Colonic mucosa (tissue), 4 donors: ENCODE measurements at regions not wholly inside any gene's neighbourhood (a gene's known extent, or its start where the extent isn't known, plus 50 kb on each side); places are given as distances from the start of the nearest gene placed in this dataset.

Experiments used
- DNase-seq: peaks from one replicate; pipeline ENCODE4 v3.0.0-alpha.2; 2020
- H3K27ac ChIP-seq: fragments of 200-600 bp; one replicate; pipeline ENCODE4 v1.8.0; 2021
- H3K27me3 ChIP-seq: fragments of 200-600 bp; one replicate; pipeline ENCODE4 v1.8.0; 2021
- H3K36me3 ChIP-seq: fragments of 200-600 bp; one replicate; pipeline ENCODE4 v1.8.0; 2021
- H3K4me1 ChIP-seq: fragments of 200-600 bp; one replicate; pipeline ENCODE4 v1.8.0; 2021; ENCODE audit warnings: mild to moderate bottlenecking
- H3K4me3 ChIP-seq: fragments of 200-600 bp; one replicate; pipeline ENCODE4 v1.8.0; 2021
- H3K9ac ChIP-seq, 2 donors: one replicate each; pipeline ENCODE4 v1.7.0; 2013; ENCODE audit warnings: control low read depth in 2 of 2, low read depth in 2 of 2, low read length in 2 of 2
- H3K9me3 ChIP-seq: fragments of 200-600 bp; one replicate; pipeline ENCODE4 v1.8.0; 2021
- CTCF ChIP-seq: fragments of 200-600 bp; IDR thresholded peaks from one replicate; pipeline ENCODE4 v1.8.0; 2022; ENCODE audit warnings: antibody characterized with exemption, mild to moderate bottlenecking
- intact Hi-C: fragments of 100-400 bp; cut with DNase I; formaldehyde crosslinking; loops from one replicate; pipeline ENCODE4 v1.14.1; 2022
- donor health status: healthy.
- donor health status: DM: no; HTN: no; CAD: no.
- donor health status: DM: no; HTN: no; CAD: no.

GRCh38 chr1:67632356-67632755 lies 52.6 kb upstream of the GADD45A start:
- Histone ChIP-seq H3K27ac (peak overlapping the region; percentile 72), H3K9ac (peak overlapping the region in 1 of 2 donors; percentile 76), H3K9me3 (no peaks in the 10 kb centered on the region), H3K36me3 (no peaks in the 10 kb centered on the region), H3K4me3 (no peak overlapping the region), H3K4me1 (peaks cover 8% of the 10 kb centered on the region), H3K27me3 (no peaks in the 10 kb centered on the region)
- no peak for DNase-seq
- intact Hi-C loops = no loop called here
- no peak for TF ChIP-seq CTCF

GRCh38 chr1:67632811-67633655 lies 52.0 kb upstream of the GADD45A start:
- H3K27ac ChIP-seq = peak overlapping the region; percentile 72
- H3K9ac ChIP-seq = peak overlapping the region in 1 of 2 donors; percentile 76
- no peaks in the 10 kb centered on the region for H3K27me3 ChIP-seq
- peaks cover 8% of the 10 kb centered on the region for H3K4me1 ChIP-seq
- peak; percentile 50 for DNase-seq
- H3K4me3 ChIP-seq = no peak overlapping the region
- intact Hi-C loops = no loop called here
- TF ChIP-seq CTCF = no peak
- no peaks in the 10 kb centered on the region for H3K36me3 ChIP-seq
- H3K9me3 ChIP-seq = no peaks in the 10 kb centered on the region

GRCh38 chr1:67634396-67634935 lies 50.5 kb upstream of the GADD45A start:
- no peaks in the 10 kb centered on the region for H3K27me3 ChIP-seq
- DNase-seq = no peak
- H3K27ac ChIP-seq = no peak overlapping the region
- H3K36me3 ChIP-seq = no peaks in the 10 kb centered on the region
- H3K9ac ChIP-seq = peak overlapping the region in 1 of 2 donors; percentile 21
- no peak overlapping the region for H3K4me3 ChIP-seq
- H3K4me1 ChIP-seq = peaks cover 8% of the 10 kb centered on the region
- no peaks in the 10 kb centered on the region for H3K9me3 ChIP-seq
- intact Hi-C loops = no loop called here
- TF ChIP-seq CTCF = no peak

- H3K9me3 ChIP-seq = no peaks in the 10 kb centered on the region
- no peak overlapping the region for H3K4me3 ChIP-seq
- peaks cover 8% of the 10 kb centered on the region for H3K4me1 ChIP-seq
- no peak overlapping the region for H3K9ac ChIP-seq
- H3K27me3 ChIP-seq = no peaks in the 10 kb centered on the region
- TF ChIP-seq CTCF = no peak
- no peak for DNase-seq
- no peak overlapping the region for H3K27ac ChIP-seq
- H3K36me3 ChIP-seq = no peaks in the 10 kb centered on the region
- intact Hi-C loops = no loop called here
These were observed 49.8 kb upstream of the GADD45A start for GRCh38 chr1:67635055-67635809.
